ENCODE measurements at regions not wholly inside any gene's neighbourhood (a gene's known extent, or its start where the extent isn't known, plus 50 kb on each side); places are given as distances from the start of the nearest gene placed in this dataset.

DNA sequence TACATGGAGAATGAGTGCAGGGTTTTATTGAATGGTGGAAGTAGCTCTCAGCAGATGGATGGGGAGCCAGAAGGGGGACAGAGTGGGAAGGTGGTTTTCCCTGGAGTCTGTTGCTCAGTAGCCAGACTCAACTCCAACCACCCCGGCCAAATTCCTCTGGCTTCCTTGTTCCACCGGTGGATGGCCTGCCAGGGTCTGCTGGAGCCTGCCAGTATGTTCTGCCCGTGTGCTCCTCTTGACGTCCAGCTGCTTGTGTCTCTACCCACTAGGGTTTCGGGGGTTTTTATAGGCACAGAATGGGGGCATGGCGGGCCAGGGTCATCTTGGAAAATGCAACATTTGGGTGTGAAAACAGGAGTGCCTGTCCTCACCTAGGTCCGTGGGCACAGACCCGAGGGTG is 51.4 kb upstream of the KLF9 start:
- TF ChIP-seq, protein P1, sequence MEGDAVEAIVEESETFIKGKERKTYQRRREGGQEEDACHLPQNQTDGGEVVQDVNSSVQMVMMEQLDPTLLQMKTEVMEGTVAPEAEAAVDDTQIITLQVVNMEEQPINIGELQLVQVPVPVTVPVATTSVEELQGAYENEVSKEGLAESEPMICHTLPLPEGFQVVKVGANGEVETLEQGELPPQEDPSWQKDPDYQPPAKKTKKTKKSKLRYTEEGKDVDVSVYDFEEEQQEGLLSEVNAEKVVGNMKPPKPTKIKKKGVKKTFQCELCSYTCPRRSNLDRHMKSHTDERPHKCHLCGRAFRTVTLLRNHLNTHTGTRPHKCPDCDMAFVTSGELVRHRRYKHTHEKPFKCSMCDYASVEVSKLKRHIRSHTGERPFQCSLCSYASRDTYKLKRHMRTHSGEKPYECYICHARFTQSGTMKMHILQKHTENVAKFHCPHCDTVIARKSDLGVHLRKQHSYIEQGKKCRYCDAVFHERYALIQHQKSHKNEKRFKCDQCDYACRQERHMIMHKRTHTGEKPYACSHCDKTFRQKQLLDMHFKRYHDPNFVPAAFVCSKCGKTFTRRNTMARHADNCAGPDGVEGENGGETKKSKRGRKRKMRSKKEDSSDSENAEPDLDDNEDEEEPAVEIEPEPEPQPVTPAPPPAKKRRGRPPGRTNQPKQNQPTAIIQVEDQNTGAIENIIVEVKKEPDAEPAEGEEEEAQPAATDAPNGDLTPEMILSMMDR (IDR thresholded peaks at IDR 0.05): no peak
- no peak for TF ChIP-seq ZFX (IDR thresholded peaks at IDR 0.05; ENCODE audit: borderline replicate concordance)
